B cell (primary cell): ENCODE measurements at regions not wholly inside any gene's neighbourhood (a gene's known extent, or its start where the extent isn't known, plus 50 kb on each side); places are given as distances from the start of the nearest gene placed in this dataset.

Source experiments
- ATAC-seq: fragments of 200-7000 bp; cut with Tn5 transposase; one replicate; pipeline ENCODE4 v1.10.0; 2021; ENCODE audit warnings: low read depth, mild to moderate bottlenecking, moderate number of reproducible peaks, moderate library complexity
- CTCF ChIA-PET: fragments of 350-600 bp; sonication (Branson Sonifier 250); formaldehyde crosslinking; loops from one replicate; lab custom pipeline; 2021; ENCODE audit warnings: antibody characterized with exemption, inconsistent platforms; lab: Charles Lee
- POLR2A ChIA-PET: fragments of 350-600 bp; sonication (Branson Sonifier 250); formaldehyde crosslinking; loops from one replicate; lab custom pipeline; 2021; ENCODE audit warnings: antibody characterized with exemption; lab: Charles Lee
- DNase-seq: peaks from one replicate; pipeline ENCODE4 v3.0.0; 2013
- H2AFZ ChIP-seq: 2 replicates; pipeline ENCODE4 v1.6.1; 2012; ENCODE audit warnings: mild to moderate bottlenecking, low read depth, low read length; ENCODE audit not compliant: insufficient read depth, poor library complexity, severe bottlenecking
- H3K27ac ChIP-seq, 2 donors: 1 replicate in 1 of 2; 2 replicates in 1 of 2; pipeline ENCODE4 v1.5.1; 2012 to 2013; ENCODE audit warnings: low read length in 2 of 2, mild to moderate bottlenecking in 2 of 2, moderate library complexity in 1 of 2
- H3K27me3 ChIP-seq, 4 experiments: fragments of 200-600 bp in 1 of 4; sonication (generic) in 1 of 4; replicated peaks in 1 of 4; 1 replicate in 2 of 4; 2 replicates in 2 of 4; pipeline versions ENCODE4 v1.6.1 to v1.7.0; 2013 to 2016; ENCODE audit warnings: low read length in 3 of 4, mild to moderate bottlenecking in 2 of 4, mixed read lengths in 1 of 4, moderate library complexity in 1 of 4; ENCODE audit not compliant: insufficient read depth in 4 of 4, control insufficient read depth in 3 of 4; ENCODE audit errors: control extremely low read depth in 1 of 4
- H3K36me3 ChIP-seq, 2 experiments: replicated peaks in 1 of 2; 1 replicate in 1 of 2; 2 replicates in 1 of 2; pipeline versions ENCODE4 v1.6.1 to v1.7.1; 2013; ENCODE audit warnings: low read length in 1 of 2; ENCODE audit not compliant: insufficient read depth in 2 of 2, control insufficient read depth in 1 of 2; ENCODE audit errors: control extremely low read depth in 1 of 2, extremely low read depth in 1 of 2
- H3K4me1 ChIP-seq, 2 donors: fragments of 200-600 bp in 1 of 2; sonication (generic) in 1 of 2; 1 replicate in 1 of 2; 2 replicates in 1 of 2; pipeline versions ENCODE4 v1.5.1 to v1.6.1; 2013 to 2017; ENCODE audit warnings: low read length in 2 of 2; ENCODE audit not compliant: control insufficient read depth in 2 of 2, insufficient read depth in 2 of 2
- H3K4me2 ChIP-seq: replicated peaks from 2 replicates; pipeline ENCODE3; 2012; ENCODE audit warnings: mild to moderate bottlenecking, low read depth, low read length; ENCODE audit not compliant: poor library complexity, severe bottlenecking
- H3K4me3 ChIP-seq, 5 experiments: fragments of 200-600 bp in 1 of 5; sonication (generic) in 1 of 5; 1 replicate in 3 of 5; 2 replicates in 2 of 5; pipeline versions ENCODE4 v1.5.1 to v1.7.0; 2011 to 2016; ENCODE audit warnings: low read length in 4 of 5, mild to moderate bottlenecking in 4 of 5, low read depth in 2 of 5, control low read depth in 1 of 5, moderate library complexity in 1 of 5; ENCODE audit not compliant: insufficient read depth in 1 of 5; ENCODE audit errors: control extremely low read depth in 1 of 5, extremely low read depth in 1 of 5
- H3K79me2 ChIP-seq: fragments of 200-600 bp; sonication (generic); one replicate; pipeline ENCODE4 v1.6.0; 2016; ENCODE audit warnings: low read length; ENCODE audit not compliant: control insufficient read depth, insufficient read depth
- H3K9ac ChIP-seq: fragments of 200-600 bp; sonication (generic); 2 replicates; pipeline ENCODE4 v1.6.1; 2017; ENCODE audit warnings: mild to moderate bottlenecking, low read length, moderate library complexity
- H3K9me3 ChIP-seq, 3 donors: one replicate each; pipeline versions ENCODE4 v1.6.1 to v1.7.1; 2013; ENCODE audit warnings: low read length in 2 of 3; ENCODE audit not compliant: control insufficient read depth in 2 of 3, insufficient read depth in 1 of 3; ENCODE audit errors: control extremely low read depth in 1 of 3
- H4K20me1 ChIP-seq: 2 replicates; pipeline ENCODE4 v1.6.0; 2012; ENCODE audit warnings: mild to moderate bottlenecking, low read length; ENCODE audit not compliant: insufficient read depth, control insufficient read depth, poor library complexity, severe bottlenecking
- H3K27ac Mint-ChIP-seq: one replicate; pipeline ENCODE4 v1.8.0; 2021; ENCODE audit warnings: mixed read lengths
- H3K27me3 Mint-ChIP-seq: one replicate; pipeline ENCODE4 v1.8.0; 2021; ENCODE audit warnings: mixed read lengths
- H3K4me1 Mint-ChIP-seq: one replicate; pipeline ENCODE4 v1.8.0; 2021; ENCODE audit warnings: mixed read lengths
- H3K4me3 Mint-ChIP-seq: one replicate; pipeline ENCODE4 v1.8.0; 2021; ENCODE audit warnings: mixed read lengths
- H3K9me3 Mint-ChIP-seq: one replicate; pipeline ENCODE4 v1.8.0; 2022; ENCODE audit warnings: mixed read lengths; ENCODE audit not compliant: insufficient read depth
- EZH2 ChIP-seq: IDR thresholded peaks from 2 replicates; pipeline ENCODE4 v1.6.1; 2012; ENCODE audit warnings: borderline replicate concordance, low read depth, mild to moderate bottlenecking, moderate library complexity, low read length; ENCODE audit not compliant: insufficient read depth, poor library complexity, severe bottlenecking
- WGBS: methylation state at CpG from one replicate; pipeline ENCODE4 v1.1.5; 2013; ENCODE audit warnings: missing lambda C conversion rate; ENCODE audit not compliant: insufficient coverage; 5-methylcytosine and 5-hydroxymethylcytosine counted together
- intact Hi-C: fragments of 100-400 bp; cut with micrococcal nuclease; formaldehyde crosslinking; loops from one replicate; pipeline ENCODE4 v1.10.0; 2022
- TF ChIP-seq, protein P1 (sequence below): fragments of 200-600 bp; IDR thresholded peaks from one replicate; pipeline ENCODE4 v1.8.0; 2022; ENCODE audit warnings: antibody characterized with exemption, mild to moderate bottlenecking

DNA sequence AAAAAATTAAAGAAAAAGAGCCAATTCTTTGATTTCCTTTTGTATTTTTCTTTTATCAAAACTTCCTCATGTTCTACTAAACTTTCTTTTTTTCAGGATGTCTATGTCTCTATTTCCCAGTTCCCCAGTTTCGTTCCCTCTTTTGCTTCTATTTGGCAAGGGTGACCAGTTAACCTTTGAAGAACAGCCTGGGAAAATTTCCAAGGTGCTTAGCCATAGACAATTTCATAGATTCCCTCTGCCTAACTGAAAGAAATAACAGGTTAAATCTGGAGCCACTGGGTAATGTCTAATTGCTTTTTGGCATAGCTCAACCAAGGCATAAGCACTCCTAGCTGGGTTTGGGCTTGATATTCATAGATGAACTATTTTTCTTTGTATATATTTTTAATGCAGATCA is 272.3 kb downstream of the ADGRL2 start:
- Histone ChIP-seq H3K27me3 (no peaks in the 10 kb centered on the region), H4K20me1 (no peaks in the 10 kb centered on the region), H3K4me1 (no peaks in the 10 kb centered on the region), H3K27ac (no peak overlapping the region), H3K4me2 (no peak overlapping the region), H2AFZ (no peak overlapping the region), H3K79me2 (no peaks in the 10 kb centered on the region), H3K4me3 (no peak overlapping the region), H3K9me3 (no peaks in the 10 kb centered on the region), H3K9ac (no peak overlapping the region), H3K36me3 (no peaks in the 10 kb centered on the region)
- Mint-ChIP-seq H3K9me3 (peaks cover 5% of the 10 kb centered on the region), H3K27ac (no peak overlapping the region), H3K4me1 (no peaks in the 10 kb centered on the region), H3K27me3 (no peaks in the 10 kb centered on the region), H3K4me3 (no peak overlapping the region)
- intact Hi-C loops = no loop called here
- ATAC-seq = no peak
- 86% methylated on average over 1 of the region's 1 CpG for WGBS
- POLR2A ChIA-PET = no interaction called here
- CTCF ChIA-PET = no interaction called here
- TF ChIP-seq, protein P1, sequence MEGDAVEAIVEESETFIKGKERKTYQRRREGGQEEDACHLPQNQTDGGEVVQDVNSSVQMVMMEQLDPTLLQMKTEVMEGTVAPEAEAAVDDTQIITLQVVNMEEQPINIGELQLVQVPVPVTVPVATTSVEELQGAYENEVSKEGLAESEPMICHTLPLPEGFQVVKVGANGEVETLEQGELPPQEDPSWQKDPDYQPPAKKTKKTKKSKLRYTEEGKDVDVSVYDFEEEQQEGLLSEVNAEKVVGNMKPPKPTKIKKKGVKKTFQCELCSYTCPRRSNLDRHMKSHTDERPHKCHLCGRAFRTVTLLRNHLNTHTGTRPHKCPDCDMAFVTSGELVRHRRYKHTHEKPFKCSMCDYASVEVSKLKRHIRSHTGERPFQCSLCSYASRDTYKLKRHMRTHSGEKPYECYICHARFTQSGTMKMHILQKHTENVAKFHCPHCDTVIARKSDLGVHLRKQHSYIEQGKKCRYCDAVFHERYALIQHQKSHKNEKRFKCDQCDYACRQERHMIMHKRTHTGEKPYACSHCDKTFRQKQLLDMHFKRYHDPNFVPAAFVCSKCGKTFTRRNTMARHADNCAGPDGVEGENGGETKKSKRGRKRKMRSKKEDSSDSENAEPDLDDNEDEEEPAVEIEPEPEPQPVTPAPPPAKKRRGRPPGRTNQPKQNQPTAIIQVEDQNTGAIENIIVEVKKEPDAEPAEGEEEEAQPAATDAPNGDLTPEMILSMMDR = no peak
- TF ChIP-seq EZH2 = no peak
- DNase-seq = no peak

- no peak overlapping the region for H3K27ac ChIP-seq
- H4K20me1 ChIP-seq = no peaks in the 10 kb centered on the region
- Mint-ChIP-seq H3K9me3 (peaks cover 5% of the 10 kb centered on the region), H3K27me3 (no peaks in the 10 kb centered on the region), H3K4me3 (no peak overlapping the region), H3K27ac (no peak overlapping the region), H3K4me1 (no peaks in the 10 kb centered on the region)
- ATAC-seq (no peak), DNase-seq (no peak)
- ChIA-PET POLR2A (no interaction called here), CTCF (no interaction called here)
- H3K4me1 ChIP-seq = no peaks in the 10 kb centered on the region
- no peak overlapping the region for H3K9ac ChIP-seq
- no peaks in the 10 kb centered on the region for H3K36me3 ChIP-seq
- no peak overlapping the region for H2AFZ ChIP-seq
- no peaks in the 10 kb centered on the region for H3K27me3 ChIP-seq
- H3K4me3 ChIP-seq = no peak overlapping the region
- TF ChIP-seq, protein P1 = no peak
- no peak for TF ChIP-seq EZH2
- no peaks in the 10 kb centered on the region for H3K79me2 ChIP-seq
- 90% methylated on average over 2 of the region's 4 CpGs for WGBS
- intact Hi-C loops = no loop called here
- no peaks in the 10 kb centered on the region for H3K9me3 ChIP-seq
- H3K4me2 ChIP-seq = no peak overlapping the region
These were observed 265.2 kb downstream of the ADGRL2 start for GRCh38 chr1:82065916-82066315.
